ENCODE measurements at regions not wholly inside any gene's neighbourhood (a gene's known extent, or its start where the extent isn't known, plus 50 kb on each side); places are given as distances from the start of the nearest gene placed in this dataset.

DNA sequence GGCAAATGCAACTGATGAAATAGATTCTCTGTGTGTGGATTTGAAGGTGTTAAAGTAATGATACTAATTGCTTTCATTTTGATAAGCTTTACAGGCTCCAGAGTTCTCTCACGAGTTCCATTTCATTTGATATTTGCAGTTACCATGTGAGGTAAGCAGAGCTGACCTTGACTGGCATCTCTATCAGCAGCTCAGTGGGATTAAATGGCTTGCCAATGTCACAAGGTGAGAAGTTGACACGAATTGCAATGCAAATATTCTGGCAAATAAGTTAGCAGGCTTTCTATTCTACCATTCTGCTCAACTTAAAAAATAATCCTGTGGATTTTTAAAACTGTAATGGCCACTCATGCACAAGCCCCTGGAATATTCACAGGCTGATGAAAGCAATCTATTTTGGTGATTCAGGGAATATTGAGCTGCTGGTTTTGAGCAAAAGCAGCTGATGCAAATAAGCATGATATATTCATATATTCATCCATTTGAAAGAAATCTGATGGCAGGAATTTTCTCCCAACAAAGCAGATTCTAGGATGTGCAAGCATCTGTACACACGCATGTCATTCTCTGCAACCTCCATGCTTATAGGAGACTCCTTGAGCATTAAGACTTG is 64.5 kb upstream of the ANKRD1 start:
- H3K27me3 ChIP-seq (ENCODE audit: insufficient read depth, poor library complexity, severe bottlenecking): no peaks in the 10 kb centered on the region
- H3K4me3 ChIP-seq (replicated peaks; ENCODE audit: insufficient read depth, low read length): no peak overlapping the region
- no peak for TF ChIP-seq POLR2AphosphoS5 (IDR thresholded peaks at IDR 0.05; ENCODE audit: low read depth)
- TF ChIP-seq, protein P1, sequence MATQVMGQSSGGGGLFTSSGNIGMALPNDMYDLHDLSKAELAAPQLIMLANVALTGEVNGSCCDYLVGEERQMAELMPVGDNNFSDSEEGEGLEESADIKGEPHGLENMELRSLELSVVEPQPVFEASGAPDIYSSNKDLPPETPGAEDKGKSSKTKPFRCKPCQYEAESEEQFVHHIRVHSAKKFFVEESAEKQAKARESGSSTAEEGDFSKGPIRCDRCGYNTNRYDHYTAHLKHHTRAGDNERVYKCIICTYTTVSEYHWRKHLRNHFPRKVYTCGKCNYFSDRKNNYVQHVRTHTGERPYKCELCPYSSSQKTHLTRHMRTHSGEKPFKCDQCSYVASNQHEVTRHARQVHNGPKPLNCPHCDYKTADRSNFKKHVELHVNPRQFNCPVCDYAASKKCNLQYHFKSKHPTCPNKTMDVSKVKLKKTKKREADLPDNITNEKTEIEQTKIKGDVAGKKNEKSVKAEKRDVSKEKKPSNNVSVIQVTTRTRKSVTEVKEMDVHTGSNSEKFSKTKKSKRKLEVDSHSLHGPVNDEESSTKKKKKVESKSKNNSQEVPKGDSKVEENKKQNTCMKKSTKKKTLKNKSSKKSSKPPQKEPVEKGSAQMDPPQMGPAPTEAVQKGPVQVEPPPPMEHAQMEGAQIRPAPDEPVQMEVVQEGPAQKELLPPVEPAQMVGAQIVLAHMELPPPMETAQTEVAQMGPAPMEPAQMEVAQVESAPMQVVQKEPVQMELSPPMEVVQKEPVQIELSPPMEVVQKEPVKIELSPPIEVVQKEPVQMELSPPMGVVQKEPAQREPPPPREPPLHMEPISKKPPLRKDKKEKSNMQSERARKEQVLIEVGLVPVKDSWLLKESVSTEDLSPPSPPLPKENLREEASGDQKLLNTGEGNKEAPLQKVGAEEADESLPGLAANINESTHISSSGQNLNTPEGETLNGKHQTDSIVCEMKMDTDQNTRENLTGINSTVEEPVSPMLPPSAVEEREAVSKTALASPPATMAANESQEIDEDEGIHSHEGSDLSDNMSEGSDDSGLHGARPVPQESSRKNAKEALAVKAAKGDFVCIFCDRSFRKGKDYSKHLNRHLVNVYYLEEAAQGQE (IDR thresholded peaks at IDR 0.05; ENCODE audit: insufficient replicate concordance, low read depth): no peak
- TF ChIP-seq GABPA (IDR thresholded peaks at IDR 0.05; ENCODE audit: low read depth): no peak
- TF ChIP-seq SPI1 (IDR thresholded peaks at IDR 0.05; ENCODE audit: borderline replicate concordance, low read depth): no peak
- H3K27ac ChIP-seq (replicated peaks): no peak overlapping the region
- DNase-seq (ENCODE audit: low read depth in 1 of 2, low spot score in 1 of 2): no peak

DNA sequence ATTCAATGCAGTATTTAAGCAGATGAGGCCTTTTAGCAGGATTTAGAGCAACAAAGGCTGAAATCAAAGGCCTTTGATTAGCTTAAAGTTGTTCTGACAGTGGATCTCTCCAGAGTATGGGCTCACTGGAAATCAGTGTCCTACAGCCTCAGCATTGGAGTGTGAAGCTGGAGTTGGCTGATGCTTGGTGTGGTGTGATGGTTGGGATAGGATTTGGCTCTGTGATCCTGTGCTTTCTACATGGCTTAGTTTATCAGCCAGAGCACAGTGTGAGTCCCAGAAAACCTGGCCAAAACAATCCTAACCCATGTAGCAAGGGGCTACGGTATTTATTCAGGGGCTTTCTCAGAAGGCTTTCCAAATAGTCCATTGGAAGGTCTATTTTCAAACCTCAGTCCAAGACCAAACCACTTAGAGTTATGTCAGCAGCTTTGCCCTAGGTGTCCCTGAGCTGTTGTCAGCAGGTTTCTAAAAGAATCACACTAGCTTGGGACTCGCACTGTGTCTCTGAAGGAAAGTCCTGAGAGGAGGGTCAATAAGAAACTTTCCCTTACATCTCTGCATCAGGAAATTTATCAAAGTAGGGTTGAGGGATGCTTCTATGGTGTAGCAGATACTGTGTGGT is 65.4 kb upstream of the ANKRD1 start:
- Histone ChIP-seq H3K27me3 (ENCODE audit: insufficient read depth, poor library complexity, severe bottlenecking) (no peaks in the 10 kb centered on the region), H3K27ac (replicated peaks) (no peak overlapping the region), H3K4me3 (replicated peaks; ENCODE audit: insufficient read depth, low read length) (no peak overlapping the region)
- TF ChIP-seq, protein P2, sequence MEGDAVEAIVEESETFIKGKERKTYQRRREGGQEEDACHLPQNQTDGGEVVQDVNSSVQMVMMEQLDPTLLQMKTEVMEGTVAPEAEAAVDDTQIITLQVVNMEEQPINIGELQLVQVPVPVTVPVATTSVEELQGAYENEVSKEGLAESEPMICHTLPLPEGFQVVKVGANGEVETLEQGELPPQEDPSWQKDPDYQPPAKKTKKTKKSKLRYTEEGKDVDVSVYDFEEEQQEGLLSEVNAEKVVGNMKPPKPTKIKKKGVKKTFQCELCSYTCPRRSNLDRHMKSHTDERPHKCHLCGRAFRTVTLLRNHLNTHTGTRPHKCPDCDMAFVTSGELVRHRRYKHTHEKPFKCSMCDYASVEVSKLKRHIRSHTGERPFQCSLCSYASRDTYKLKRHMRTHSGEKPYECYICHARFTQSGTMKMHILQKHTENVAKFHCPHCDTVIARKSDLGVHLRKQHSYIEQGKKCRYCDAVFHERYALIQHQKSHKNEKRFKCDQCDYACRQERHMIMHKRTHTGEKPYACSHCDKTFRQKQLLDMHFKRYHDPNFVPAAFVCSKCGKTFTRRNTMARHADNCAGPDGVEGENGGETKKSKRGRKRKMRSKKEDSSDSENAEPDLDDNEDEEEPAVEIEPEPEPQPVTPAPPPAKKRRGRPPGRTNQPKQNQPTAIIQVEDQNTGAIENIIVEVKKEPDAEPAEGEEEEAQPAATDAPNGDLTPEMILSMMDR (IDR thresholded peaks at IDR 0.05; ENCODE audit: insufficient read depth, low read length): no peak
- TF ChIP-seq SPI1 (IDR thresholded peaks at IDR 0.05; ENCODE audit: borderline replicate concordance, low read depth) (no peak), GABPA (IDR thresholded peaks at IDR 0.05; ENCODE audit: low read depth) (no peak), POLR2AphosphoS5 (IDR thresholded peaks at IDR 0.05; ENCODE audit: low read depth) (no peak)
- TF ChIP-seq, protein P1 (IDR thresholded peaks at IDR 0.05; ENCODE audit: insufficient replicate concordance, low read depth): no peak
- DNase-seq (ENCODE audit: low read depth in 1 of 2, low spot score in 1 of 2): no peak

DNA sequence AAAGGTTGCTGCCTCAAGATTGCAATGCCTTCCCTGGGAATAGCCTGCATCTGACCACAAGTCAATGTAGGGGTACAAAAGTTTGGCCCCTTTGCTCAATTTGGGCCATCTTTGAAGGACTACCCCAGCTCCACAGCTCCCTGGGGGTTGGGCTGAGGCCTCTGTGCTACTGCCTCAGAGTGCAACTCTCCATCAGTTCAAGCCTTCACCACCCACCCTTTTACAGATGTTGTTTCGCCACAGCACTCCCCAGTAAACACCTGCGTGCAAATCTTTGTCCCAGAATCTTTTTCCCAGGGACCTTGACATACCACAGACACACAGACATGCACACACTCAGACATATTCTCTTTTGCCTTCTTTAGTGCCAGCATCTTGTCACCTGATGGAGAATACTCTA is 66.0 kb upstream of the ANKRD1 start:
- DNase-seq (ENCODE audit: low read depth in 1 of 2, low spot score in 1 of 2): no peak
- TF ChIP-seq POLR2AphosphoS5 (IDR thresholded peaks at IDR 0.05; ENCODE audit: low read depth) (no peak), GABPA (IDR thresholded peaks at IDR 0.05; ENCODE audit: low read depth) (no peak), SPI1 (IDR thresholded peaks at IDR 0.05; ENCODE audit: borderline replicate concordance, low read depth) (no peak)
- TF ChIP-seq, protein P1 (IDR thresholded peaks at IDR 0.05; ENCODE audit: insufficient replicate concordance, low read depth): no peak
- TF ChIP-seq, protein P2 (IDR thresholded peaks at IDR 0.05; ENCODE audit: insufficient read depth, low read length): no peak
- Histone ChIP-seq H3K4me3 (replicated peaks; ENCODE audit: insufficient read depth, low read length) (no peak overlapping the region), H3K27me3 (ENCODE audit: insufficient read depth, poor library complexity, severe bottlenecking) (no peaks in the 10 kb centered on the region), H3K27ac (replicated peaks) (no peak overlapping the region)

Data from HL-60 (cell line).